ENCODE measurements at regions not wholly inside any gene's neighbourhood (a gene's known extent, or its start where the extent isn't known, plus 50 kb on each side); places are given as distances from the start of the nearest gene placed in this dataset.

- TF ChIP-seq, protein P1, sequence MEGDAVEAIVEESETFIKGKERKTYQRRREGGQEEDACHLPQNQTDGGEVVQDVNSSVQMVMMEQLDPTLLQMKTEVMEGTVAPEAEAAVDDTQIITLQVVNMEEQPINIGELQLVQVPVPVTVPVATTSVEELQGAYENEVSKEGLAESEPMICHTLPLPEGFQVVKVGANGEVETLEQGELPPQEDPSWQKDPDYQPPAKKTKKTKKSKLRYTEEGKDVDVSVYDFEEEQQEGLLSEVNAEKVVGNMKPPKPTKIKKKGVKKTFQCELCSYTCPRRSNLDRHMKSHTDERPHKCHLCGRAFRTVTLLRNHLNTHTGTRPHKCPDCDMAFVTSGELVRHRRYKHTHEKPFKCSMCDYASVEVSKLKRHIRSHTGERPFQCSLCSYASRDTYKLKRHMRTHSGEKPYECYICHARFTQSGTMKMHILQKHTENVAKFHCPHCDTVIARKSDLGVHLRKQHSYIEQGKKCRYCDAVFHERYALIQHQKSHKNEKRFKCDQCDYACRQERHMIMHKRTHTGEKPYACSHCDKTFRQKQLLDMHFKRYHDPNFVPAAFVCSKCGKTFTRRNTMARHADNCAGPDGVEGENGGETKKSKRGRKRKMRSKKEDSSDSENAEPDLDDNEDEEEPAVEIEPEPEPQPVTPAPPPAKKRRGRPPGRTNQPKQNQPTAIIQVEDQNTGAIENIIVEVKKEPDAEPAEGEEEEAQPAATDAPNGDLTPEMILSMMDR (conservative IDR thresholded peaks at IDR 0.05; ENCODE audit: low read depth, low read length) = no peak
- DNase-seq (ENCODE audit: low read depth) = no peak
- H3K4me3 ChIP-seq (ENCODE audit: low read length) = no peak overlapping the region
Observed at GRCh38 chr6:141134723-141135122, 998.0 kb upstream of the GJE1 start.

DNA sequence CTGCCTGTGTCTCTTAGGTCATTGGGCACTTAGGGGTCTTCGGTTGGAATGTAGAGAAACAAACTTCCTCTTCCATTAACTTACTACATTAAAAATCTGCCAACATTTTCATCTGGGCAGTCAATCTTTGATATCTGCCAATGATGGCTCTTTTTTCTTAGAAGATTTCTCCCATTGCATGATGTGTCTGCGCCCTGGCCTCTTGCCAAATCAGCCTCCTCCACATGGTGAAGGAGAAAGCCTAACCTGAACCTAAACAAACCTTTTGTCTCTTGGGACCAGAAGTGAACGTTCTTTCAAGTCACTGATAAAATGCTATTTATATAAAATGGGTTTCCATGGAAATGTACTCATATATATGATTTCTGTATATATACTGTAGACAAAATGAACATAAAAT, 998.9 kb upstream of the GJE1 start:
- no peak overlapping the region for H3K4me3 ChIP-seq (ENCODE audit: low read length)
- TF ChIP-seq, protein P1 (conservative IDR thresholded peaks at IDR 0.05; ENCODE audit: low read depth, low read length) = no peak
- DNase-seq (ENCODE audit: low read depth) = no peak

DNA sequence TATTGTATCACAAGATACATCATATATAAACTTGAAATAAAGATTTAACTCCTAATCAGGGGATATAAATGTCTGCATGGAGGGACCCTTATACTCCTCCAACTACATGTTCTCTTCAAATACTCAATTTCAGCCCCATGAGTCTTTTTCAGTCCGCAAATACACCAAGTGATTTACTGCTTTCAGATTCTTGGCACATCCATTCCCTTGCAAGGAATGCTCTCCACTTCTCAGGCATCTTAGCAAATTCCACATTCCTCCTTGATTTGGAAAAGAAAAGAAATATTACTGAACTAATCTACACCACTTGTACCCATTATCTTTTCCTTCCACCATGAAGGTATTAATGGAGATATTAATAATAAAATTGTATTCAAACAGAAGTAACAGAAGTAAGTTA, 999.4 kb upstream of the GJE1 start:
- no peak for DNase-seq (ENCODE audit: low read depth)
- TF ChIP-seq, protein P1 (conservative IDR thresholded peaks at IDR 0.05; ENCODE audit: low read depth, low read length) = no peak
- H3K4me3 ChIP-seq (ENCODE audit: low read length) = no peak overlapping the region

- no peak for DNase-seq (ENCODE audit: low read depth)
- TF ChIP-seq, protein P1 (conservative IDR thresholded peaks at IDR 0.05; ENCODE audit: low read depth, low read length) = no peak
Observed at GRCh38 chr6:141131616-141132015, 1001.1 kb upstream of the GJE1 start.

GRCh38 chr6:141123497-141123896, 1009.2 kb upstream of the GJE1 start:
- no peak overlapping the region for H3K4me3 ChIP-seq (ENCODE audit: low read length)
- TF ChIP-seq, protein P1 (conservative IDR thresholded peaks at IDR 0.05; ENCODE audit: low read depth, low read length) = no peak
- DNase-seq (ENCODE audit: low read depth) = no peak

More at GRCh38 chr6:141131616-141132015, 1001.1 kb upstream of the GJE1 start:
- H3K4me3 ChIP-seq (ENCODE audit: low read length) = no peak overlapping the region

- TF ChIP-seq, protein P1 (conservative IDR thresholded peaks at IDR 0.05; ENCODE audit: low read depth, low read length) = no peak
- DNase-seq (ENCODE audit: low read depth) = no peak
- H3K4me3 ChIP-seq (ENCODE audit: low read length) = no peak overlapping the region
Observed at GRCh38 chr6:141123049-141123448, 1009.7 kb upstream of the GJE1 start.

DNA sequence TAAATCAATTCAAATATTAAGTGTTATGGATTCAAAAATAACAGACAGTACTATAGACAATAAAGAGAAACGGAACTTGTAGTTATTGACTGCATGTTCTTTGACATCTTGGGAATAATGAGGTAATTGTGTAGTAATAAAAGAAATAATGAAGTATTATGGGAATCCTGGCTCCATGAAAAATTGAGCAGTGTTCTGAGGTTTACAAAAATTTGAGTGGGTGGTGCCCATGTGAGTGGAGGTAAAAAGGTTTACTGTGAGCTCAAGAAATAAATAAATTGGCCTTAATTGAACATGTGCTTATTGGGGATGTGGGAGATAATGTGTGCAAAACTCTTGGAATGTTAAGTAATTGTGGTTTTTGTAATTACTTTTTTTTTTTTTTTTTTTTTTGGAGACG, 1013.7 kb upstream of the GJE1 start:
- no peak overlapping the region for H3K4me3 ChIP-seq (ENCODE audit: low read length)
- TF ChIP-seq, protein P1 (conservative IDR thresholded peaks at IDR 0.05; ENCODE audit: low read depth, low read length) = no peak
- DNase-seq (ENCODE audit: low read depth) = no peak
